Transverse colon (tissue), 4 donors: ENCODE measurements at regions not wholly inside any gene's neighbourhood (a gene's known extent, or its start where the extent isn't known, plus 50 kb on each side); places are given as distances from the start of the nearest gene placed in this dataset.

Experiments used
- DNase-seq: peaks from one replicate; pipeline ENCODE4 v3.0.0-alpha.2; 2019
- H3K27ac ChIP-seq, 4 donors: fragments of 200-600 bp; sonication (generic); 2 replicates each; pipeline ENCODE4 v1.5.1; 2016 to 2018; ENCODE audit warnings: inconsistent platforms in 4 of 4
- H3K27me3 ChIP-seq: fragments of 200-600 bp; sonication (generic); 2 replicates; pipeline ENCODE4 v1.5.1; 2017; ENCODE audit warnings: inconsistent platforms
- H3K36me3 ChIP-seq, 4 donors: fragments of 200-600 bp; sonication (generic); 2 replicates each; pipeline ENCODE4 v1.5.1; 2017 to 2019; ENCODE audit warnings: inconsistent platforms in 4 of 4
- H3K4me1 ChIP-seq, 4 donors: fragments of 200-600 bp; sonication (generic); 2 replicates each; pipeline ENCODE4 v1.5.1; 2017 to 2020; ENCODE audit warnings: inconsistent platforms in 4 of 4
- H3K4me3 ChIP-seq, 4 donors: fragments of 200-600 bp; sonication (generic); 1 replicate in 1 of 4; 2 replicates in 3 of 4; pipeline versions ENCODE4 v1.5.1 to v1.6.1; 2017 to 2019; ENCODE audit warnings: inconsistent platforms in 4 of 4
- H3K9me3 ChIP-seq, 2 donors: fragments of 200-600 bp; sonication (generic); 2 replicates each; pipeline ENCODE4 v1.5.1; 2017 to 2019; ENCODE audit warnings: inconsistent platforms in 2 of 2
- EP300 ChIP-seq: sonication (generic); formaldehyde crosslinking; IDR thresholded peaks from one replicate; pipeline ENCODE4 v1.6.1; 2017; ENCODE audit warnings: antibody characterized with exemption, low read depth
- POLR2A ChIP-seq: fragments of 450-650 bp; IDR thresholded peaks from one replicate; pipeline ENCODE4 v1.6.1; 2016; ENCODE audit warnings: antibody characterized with exemption, mild to moderate bottlenecking, moderate library complexity
- POLR2AphosphoS5 ChIP-seq, 3 donors: sonication (generic); formaldehyde crosslinking; IDR thresholded peaks; one replicate each; pipeline ENCODE4 v1.6.1; 2016; ENCODE audit warnings: antibody characterized with exemption in 3 of 3
- WGBS, 2 donors: methylation state at CpG; one replicate each; pipeline ENCODE4 v1.1.5; 2018; ENCODE audit warnings: low coverage in 1 of 2; 5-methylcytosine and 5-hydroxymethylcytosine counted together
- in situ Hi-C, 4 donors: fragments of 200-750 bp; cut with MboI; loops; one replicate each; pipeline versions ENCODE4 v1.15.0 to v1.15.1; 2017; ENCODE audit warnings: low sequenced_read_pairs in 3 of 4, low pct_ligation_motif_present in 1 of 4, low pct_unique_long_range_greater_than_20kb in 1 of 4
- intact Hi-C: fragments of 100-400 bp; cut with DNase I; formaldehyde crosslinking; loops from one replicate; pipeline ENCODE4 v1.15.1; 2023; ENCODE audit warnings: low total_unique reads
- TF ChIP-seq, protein P1 (sequence below), 5 experiments: fragments of 200-600 bp in 3 of 5; fragments of 450-650 bp in 2 of 5; sonication (generic) in 3 of 5; IDR thresholded peaks; 1 replicate in 2 of 5; 2 replicates in 3 of 5; pipeline ENCODE4 v1.5.1; 2016 to 2017; ENCODE audit warnings: antibody characterized with exemption in 5 of 5, inconsistent platforms in 3 of 5, mild to moderate bottlenecking in 2 of 5, moderate library complexity in 1 of 5

DNA sequence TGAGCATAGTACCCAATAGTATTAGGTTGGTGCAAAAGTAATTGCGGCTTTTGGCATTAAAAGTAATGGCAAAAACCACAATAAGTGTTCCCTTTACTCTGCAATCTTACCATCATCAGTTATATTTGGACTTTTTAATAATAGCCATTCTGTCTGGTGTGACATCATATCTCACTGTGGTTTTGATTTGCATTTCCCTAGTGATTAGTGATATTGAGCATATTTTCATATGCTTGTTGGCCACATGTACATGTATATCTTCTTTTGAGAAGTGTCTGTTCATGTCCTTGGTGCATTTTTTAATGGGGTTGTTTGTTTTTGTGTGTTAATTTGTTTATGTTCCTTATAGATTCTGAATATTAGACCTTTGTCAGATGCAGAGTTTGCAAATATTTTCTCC lies 289.9 kb downstream of the FAM170A start:
- DNase-seq = no peak
- WGBS, 2 donors = 80 to 82% methylated on average over 1 of the region's 1 CpG

DNA sequence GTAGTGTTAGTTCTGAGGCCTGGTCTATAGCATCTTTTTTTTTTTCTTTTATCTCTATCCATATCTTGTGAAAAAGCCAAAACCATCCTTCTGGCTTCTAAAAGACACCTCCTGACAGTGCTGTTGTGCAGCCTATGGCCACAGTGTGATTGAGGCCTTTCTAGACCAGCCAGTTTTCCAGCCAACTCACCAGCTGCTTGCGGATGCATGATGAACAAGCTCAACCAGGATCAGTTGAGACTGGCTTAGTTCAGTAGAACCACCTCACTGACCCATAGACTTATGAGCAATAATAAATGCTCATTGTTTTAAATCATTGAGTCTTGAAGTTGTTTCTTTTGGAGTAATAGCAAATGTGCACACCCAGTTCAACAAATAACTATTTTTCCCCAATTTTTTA lies 296.9 kb downstream of the FAM170A start:
- 94% methylated on average over 1 of the region's 1 CpG; no CpG with 5 or more reads in 1 of the 2 donors for WGBS, 2 donors

More for the DNA sequence above, 289.9 kb downstream of the FAM170A start:
- H3K27me3 ChIP-seq = no peaks in the 10 kb centered on the region
- H3K27ac ChIP-seq = no peak overlapping the region
- TF ChIP-seq POLR2A (no peak), EP300 (no peak), POLR2AphosphoS5 (IDR thresholded peaks at IDR 0.05) (no peak)
- TF ChIP-seq, protein P1, sequence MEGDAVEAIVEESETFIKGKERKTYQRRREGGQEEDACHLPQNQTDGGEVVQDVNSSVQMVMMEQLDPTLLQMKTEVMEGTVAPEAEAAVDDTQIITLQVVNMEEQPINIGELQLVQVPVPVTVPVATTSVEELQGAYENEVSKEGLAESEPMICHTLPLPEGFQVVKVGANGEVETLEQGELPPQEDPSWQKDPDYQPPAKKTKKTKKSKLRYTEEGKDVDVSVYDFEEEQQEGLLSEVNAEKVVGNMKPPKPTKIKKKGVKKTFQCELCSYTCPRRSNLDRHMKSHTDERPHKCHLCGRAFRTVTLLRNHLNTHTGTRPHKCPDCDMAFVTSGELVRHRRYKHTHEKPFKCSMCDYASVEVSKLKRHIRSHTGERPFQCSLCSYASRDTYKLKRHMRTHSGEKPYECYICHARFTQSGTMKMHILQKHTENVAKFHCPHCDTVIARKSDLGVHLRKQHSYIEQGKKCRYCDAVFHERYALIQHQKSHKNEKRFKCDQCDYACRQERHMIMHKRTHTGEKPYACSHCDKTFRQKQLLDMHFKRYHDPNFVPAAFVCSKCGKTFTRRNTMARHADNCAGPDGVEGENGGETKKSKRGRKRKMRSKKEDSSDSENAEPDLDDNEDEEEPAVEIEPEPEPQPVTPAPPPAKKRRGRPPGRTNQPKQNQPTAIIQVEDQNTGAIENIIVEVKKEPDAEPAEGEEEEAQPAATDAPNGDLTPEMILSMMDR (IDR thresholded peaks at IDR 0.05) = no peak
- intact Hi-C loops (no loop called here), in situ Hi-C loops (no loop called here)
- H3K9me3 ChIP-seq = no peaks in the 10 kb centered on the region
- H3K36me3 ChIP-seq = no peaks in the 10 kb centered on the region
- no peak overlapping the region for H3K4me3 ChIP-seq
- H3K4me1 ChIP-seq = peaks cover 0 to 3% (median 2%) of the 10 kb centered on the region in 4 donors

DNA sequence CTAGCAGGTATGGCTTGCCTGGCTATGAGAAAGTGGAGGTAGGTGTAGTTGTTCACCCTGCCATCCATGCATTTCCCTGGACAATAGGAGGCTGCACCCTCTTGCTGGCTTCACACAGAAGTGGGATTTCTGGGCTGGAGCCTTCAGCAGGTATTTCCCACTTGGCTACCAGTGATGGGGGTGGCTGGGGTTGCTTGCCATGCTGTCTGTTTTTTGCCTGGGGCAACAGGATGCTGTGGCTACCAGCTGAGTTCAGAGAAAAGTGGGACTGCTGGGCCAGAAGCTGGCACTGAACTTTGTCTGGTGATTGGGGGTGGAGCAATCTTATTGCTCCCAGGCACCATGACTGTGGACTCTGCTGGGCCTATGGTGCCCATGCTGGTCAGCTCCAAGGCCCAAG lies 299.6 kb downstream of the FAM170A start:
- TF ChIP-seq POLR2A = no peak
- no peak for TF ChIP-seq POLR2AphosphoS5 (IDR thresholded peaks at IDR 0.05)
- TF ChIP-seq EP300 = no peak
- TF ChIP-seq, protein P1 (IDR thresholded peaks at IDR 0.05) = no peak
- DNase-seq = no peak
- no peaks in the 10 kb centered on the region for H3K4me1 ChIP-seq
- no peak overlapping the region for H3K4me3 ChIP-seq
- H3K36me3 ChIP-seq = no peaks in the 10 kb centered on the region
- in situ Hi-C loops = loop anchor here in 1 of 4 donors (25.0 kb wide), 1 partner anchor 533 kb away; the partner anchor contains the start of gene PRR16
- no peak overlapping the region for H3K27ac ChIP-seq
- H3K9me3 ChIP-seq = no peaks in the 10 kb centered on the region
- intact Hi-C loops = no loop called here
- no peaks in the 10 kb centered on the region for H3K27me3 ChIP-seq

More for the DNA sequence above, 296.9 kb downstream of the FAM170A start:
- Histone ChIP-seq H3K27ac (no peak overlapping the region), H3K4me3 (no peak overlapping the region), H3K9me3 (no peaks in the 10 kb centered on the region), H3K27me3 (no peaks in the 10 kb centered on the region), H3K36me3 (no peaks in the 10 kb centered on the region), H3K4me1 (no peaks in the 10 kb centered on the region)
- intact Hi-C loops = no loop called here
- TF ChIP-seq POLR2A = no peak
- TF ChIP-seq EP300 = no peak
- no peak for TF ChIP-seq POLR2AphosphoS5 (IDR thresholded peaks at IDR 0.05)
- TF ChIP-seq, protein P1 (IDR thresholded peaks at IDR 0.05) = no peak
- no peak for DNase-seq
- in situ Hi-C loops = loop anchor here in 1 of 4 donors (25.0 kb wide), 1 partner anchor 536 kb away; the partner anchor contains the start of gene PRR16

DNA sequence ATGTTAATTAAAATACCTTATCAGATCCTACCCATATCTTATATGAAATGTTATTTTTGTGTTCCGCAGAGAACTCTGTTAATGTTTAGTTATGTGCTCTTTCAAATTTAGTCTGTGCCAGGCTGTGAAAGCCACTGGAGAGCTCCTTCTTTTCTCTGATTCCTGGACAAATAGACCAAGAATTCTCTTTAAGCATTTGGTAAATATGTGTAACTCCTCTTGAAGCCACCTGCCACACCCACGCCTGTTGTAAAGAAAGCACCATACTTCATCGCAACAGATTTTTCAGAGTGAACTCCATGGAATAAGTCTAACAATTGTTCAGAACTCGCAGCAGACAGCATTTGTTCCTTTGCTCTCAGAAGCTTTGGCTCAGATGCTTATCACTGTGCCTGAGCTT lies 301.1 kb downstream of the FAM170A start:
- H3K4me3 ChIP-seq = no peak overlapping the region
- TF ChIP-seq, protein P1 (IDR thresholded peaks at IDR 0.05) = no peak
- TF ChIP-seq POLR2A (no peak), EP300 (no peak), POLR2AphosphoS5 (IDR thresholded peaks at IDR 0.05) (no peak)
- in situ Hi-C loops = loop anchor here in 1 of 4 donors (25.0 kb wide), 1 partner anchor 532 kb away; the partner anchor contains the start of gene PRR16
- H3K27ac ChIP-seq = no peak overlapping the region
- H3K4me1 ChIP-seq = no peaks in the 10 kb centered on the region
- no peak for DNase-seq
- no peaks in the 10 kb centered on the region for H3K9me3 ChIP-seq
- H3K27me3 ChIP-seq = no peaks in the 10 kb centered on the region
- 65% methylated on average over 2 to 4 of the region's 4 CpGs for WGBS, 2 donors
- intact Hi-C loops = no loop called here
- no peaks in the 10 kb centered on the region for H3K36me3 ChIP-seq
